ENCODE measurements at regions not wholly inside any gene's neighbourhood (a gene's known extent, or its start where the extent isn't known, plus 50 kb on each side); places are given as distances from the start of the nearest gene placed in this dataset.
"Not testable (repeated sequence)": the region's sequence is repeated elsewhere in the genome, so short reads cannot be mapped to it uniquely, and the experiment has no call there.

DNA sequence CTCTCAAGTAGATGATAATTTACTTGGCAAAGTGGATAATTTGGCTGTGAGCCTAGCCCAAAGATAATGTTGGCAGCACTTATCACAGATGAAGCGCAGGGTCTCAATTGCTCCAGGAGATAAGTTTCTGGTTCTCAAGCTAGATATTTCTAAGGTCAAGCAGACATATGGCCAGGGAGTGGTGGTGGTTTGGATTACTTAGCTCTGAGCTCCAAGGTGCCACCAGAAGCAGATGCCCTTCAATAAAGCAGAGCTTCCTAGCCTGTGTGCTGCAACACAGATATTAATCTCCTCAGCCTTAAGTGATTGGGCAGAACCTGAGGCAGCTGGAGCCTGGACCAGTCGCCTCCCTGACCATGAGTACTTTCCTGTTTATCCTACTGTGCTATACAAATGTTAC, 79.2 kb upstream of the NALF2 start:
- intact Hi-C loops (cut with DNase I; ENCODE audit: low total_unique reads), result no loop called here
- DNase-seq, result no peak
- no peaks in the 10 kb centered on the region for H3K4me1 ChIP-seq
- H3K36me3 ChIP-seq, result no peaks in the 10 kb centered on the region
- H3K27ac ChIP-seq, result no peak overlapping the region
- H3K4me3 ChIP-seq, result no peak overlapping the region
- peaks cover 0 to 3% (median 0%) of the 10 kb centered on the region in 7 donors for H3K27me3 ChIP-seq (replicated peaks in 1 of 7)
- 59 to 88% (median 74%) methylated on average over 1 to 2 of the region's 2 CpGs for WGBS, 5 donors
- peaks cover 0 to 5% (median 0%) of the 10 kb centered on the region in 8 donors for H3K9me3 ChIP-seq
- TF ChIP-seq POLR2A (IDR thresholded peaks at IDR 0.05), result no peak
- TF ChIP-seq, protein P1, sequence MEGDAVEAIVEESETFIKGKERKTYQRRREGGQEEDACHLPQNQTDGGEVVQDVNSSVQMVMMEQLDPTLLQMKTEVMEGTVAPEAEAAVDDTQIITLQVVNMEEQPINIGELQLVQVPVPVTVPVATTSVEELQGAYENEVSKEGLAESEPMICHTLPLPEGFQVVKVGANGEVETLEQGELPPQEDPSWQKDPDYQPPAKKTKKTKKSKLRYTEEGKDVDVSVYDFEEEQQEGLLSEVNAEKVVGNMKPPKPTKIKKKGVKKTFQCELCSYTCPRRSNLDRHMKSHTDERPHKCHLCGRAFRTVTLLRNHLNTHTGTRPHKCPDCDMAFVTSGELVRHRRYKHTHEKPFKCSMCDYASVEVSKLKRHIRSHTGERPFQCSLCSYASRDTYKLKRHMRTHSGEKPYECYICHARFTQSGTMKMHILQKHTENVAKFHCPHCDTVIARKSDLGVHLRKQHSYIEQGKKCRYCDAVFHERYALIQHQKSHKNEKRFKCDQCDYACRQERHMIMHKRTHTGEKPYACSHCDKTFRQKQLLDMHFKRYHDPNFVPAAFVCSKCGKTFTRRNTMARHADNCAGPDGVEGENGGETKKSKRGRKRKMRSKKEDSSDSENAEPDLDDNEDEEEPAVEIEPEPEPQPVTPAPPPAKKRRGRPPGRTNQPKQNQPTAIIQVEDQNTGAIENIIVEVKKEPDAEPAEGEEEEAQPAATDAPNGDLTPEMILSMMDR (IDR thresholded peaks at IDR 0.05 in 8 of 11, conservative IDR thresholded peaks at IDR 0.05 in 3 of 11), result no peak
- TF ChIP-seq POLR2AphosphoS5 (IDR thresholded peaks at IDR 0.05), result no peak

DNA sequence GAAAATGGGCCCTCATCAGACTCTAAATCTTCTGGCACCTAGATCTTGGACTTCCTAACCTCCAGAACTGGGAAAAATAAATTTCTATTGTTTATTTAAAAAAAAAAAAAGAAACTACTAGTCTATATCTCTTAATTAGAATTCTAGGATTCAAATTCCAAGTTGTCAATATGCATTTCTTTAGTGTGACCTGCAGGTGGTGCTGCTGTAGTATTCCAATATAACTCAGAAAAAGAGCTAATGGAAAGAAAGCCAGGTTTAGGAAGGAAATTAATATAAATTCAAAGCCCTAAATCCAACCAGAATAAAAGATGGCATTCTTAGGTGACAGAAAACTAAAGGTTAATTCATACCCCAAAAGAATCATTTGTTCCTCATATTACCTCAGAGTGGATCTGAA, 80.0 kb upstream of the NALF2 start:
- Histone ChIP-seq H3K36me3 (no peaks in the 10 kb centered on the region), H3K27me3 (replicated peaks in 1 of 7) (no peaks in the 10 kb centered on the region), H3K9me3 (peaks cover 0 to 5% (median 0%) of the 10 kb centered on the region in 8 donors), H3K4me3 (no peak overlapping the region), H3K4me1 (no peaks in the 10 kb centered on the region), H3K27ac (no peak overlapping the region)
- TF ChIP-seq, protein P1 (IDR thresholded peaks at IDR 0.05 in 8 of 11, conservative IDR thresholded peaks at IDR 0.05 in 3 of 11), result peak in 2 of 11 experiments; percentile 16 to 17
- no peak for TF ChIP-seq POLR2A (IDR thresholded peaks at IDR 0.05)
- no peak for DNase-seq
- intact Hi-C loops (cut with DNase I; ENCODE audit: low total_unique reads), result no loop called here

DNA sequence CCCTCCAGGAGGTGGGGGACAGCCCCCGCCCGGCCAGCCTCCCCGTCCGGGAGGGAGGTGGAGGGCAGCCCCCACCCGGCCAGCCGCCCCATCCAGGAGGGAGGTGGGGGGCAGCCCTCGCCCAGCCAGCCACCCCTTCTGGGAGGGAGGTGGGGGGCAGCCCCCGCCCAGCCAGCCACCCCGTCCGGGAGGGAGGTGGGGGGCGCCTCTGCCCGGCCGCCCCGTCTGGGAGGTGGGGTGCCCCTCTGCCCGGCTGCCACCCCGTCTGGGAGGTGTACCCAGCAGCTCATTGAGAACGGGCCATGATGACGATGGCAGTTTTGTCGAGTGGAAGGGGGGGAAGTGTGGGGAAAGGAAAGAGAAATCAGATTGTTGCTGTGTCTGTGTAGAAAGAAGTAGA, 81.9 kb upstream of the NALF2 start:
- H3K9me3 ChIP-seq; H3K27ac ChIP-seq; DNase-seq; intact Hi-C loops (cut with DNase I; ENCODE audit: low total_unique reads); H3K4me3 ChIP-seq; H3K36me3 ChIP-seq; H3K27me3 ChIP-seq (replicated peaks in 1 of 7); H3K4me1 ChIP-seq: not testable (repeated sequence)
- WGBS, 5 donors, result 86 to 95% (median 91%) methylated on average over 5 to 17 of the region's 19 CpGs

DNA sequence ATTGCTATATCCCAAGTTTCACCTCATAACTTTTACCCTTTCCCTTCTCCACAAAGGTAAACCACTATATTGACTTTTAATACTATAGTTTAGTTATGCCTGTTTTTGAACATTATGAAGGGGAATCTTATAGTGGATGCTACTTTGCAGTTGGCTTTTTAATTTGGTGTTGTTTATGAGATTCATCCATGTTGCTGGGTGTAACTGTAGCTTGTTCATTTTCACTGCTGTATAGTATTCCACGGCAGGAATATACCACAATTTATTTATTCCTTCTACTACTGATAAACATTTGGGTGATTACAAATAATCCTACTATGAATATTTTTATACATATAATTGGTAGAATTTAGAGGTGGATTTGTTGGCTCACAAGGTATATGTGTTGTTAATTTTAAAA, 88.4 kb upstream of the NALF2 start:
- TF ChIP-seq POLR2AphosphoS5 (IDR thresholded peaks at IDR 0.05), result no peak
- DNase-seq, result no peak
- H3K9me3 ChIP-seq, result peaks cover 0 to 12% (median 3%) of the 10 kb centered on the region in 8 donors
- no peaks in the 10 kb centered on the region for H3K4me1 ChIP-seq
- H3K27ac ChIP-seq, result no peak overlapping the region
- intact Hi-C loops (cut with DNase I; ENCODE audit: low total_unique reads), result no loop called here
- no peak overlapping the region for H3K4me3 ChIP-seq
- no peaks in the 10 kb centered on the region for H3K27me3 ChIP-seq (replicated peaks in 1 of 7)
- no peaks in the 10 kb centered on the region for H3K36me3 ChIP-seq
- 94 to 100% (median 98%) methylated on average over 1 of the region's 1 CpG for WGBS, 5 donors

DNA sequence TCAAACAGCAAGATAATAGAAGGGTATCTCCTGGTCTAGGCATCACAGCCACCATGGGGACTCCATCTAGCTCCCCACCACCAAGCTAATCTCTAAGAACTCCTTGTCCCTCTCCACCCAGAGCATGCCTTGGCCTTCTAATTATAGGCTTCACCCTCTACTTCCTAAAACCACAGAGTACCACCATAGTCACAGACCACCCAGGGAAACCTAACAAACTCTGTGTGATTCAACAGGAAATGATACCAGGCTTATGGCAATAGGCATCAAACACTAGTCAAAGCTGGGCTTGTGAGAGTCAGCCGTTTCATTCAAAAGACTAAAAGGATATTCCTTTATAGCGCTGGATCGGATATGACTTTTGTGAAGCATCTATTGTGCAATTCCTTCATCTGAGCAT, 91.5 kb upstream of the NALF2 start:
- TF ChIP-seq, protein P1 (IDR thresholded peaks at IDR 0.05 in 8 of 11, conservative IDR thresholded peaks at IDR 0.05 in 3 of 11), result no peak
- TF ChIP-seq POLR2AphosphoS5 (IDR thresholded peaks at IDR 0.05), result no peak
- H3K36me3 ChIP-seq, result no peaks in the 10 kb centered on the region
- no peak for DNase-seq
- intact Hi-C loops (cut with DNase I; ENCODE audit: low total_unique reads), result no loop called here
- 84 to 98% (median 85%) methylated on average over 3 of the region's 3 CpGs for WGBS, 5 donors
- H3K4me1 ChIP-seq, result no peaks in the 10 kb centered on the region
- no peaks in the 10 kb centered on the region for H3K27me3 ChIP-seq (replicated peaks in 1 of 7)
- H3K4me3 ChIP-seq, result no peak overlapping the region
- H3K27ac ChIP-seq, result no peak overlapping the region
- peaks cover 0 to 18% (median 3%) of the 10 kb centered on the region in 8 donors for H3K9me3 ChIP-seq
